GM23338 (cell line): ENCODE measurements at regions not wholly inside any gene's neighbourhood (a gene's known extent, or its start where the extent isn't known, plus 50 kb on each side); places are given as distances from the start of the nearest gene placed in this dataset.

Experiments used
- ATAC-seq: fragments of 200-7000 bp; cut with Tn5 transposase; 3 replicates; pipeline ENCODE4 v1.9.1; 2020
- DNase-seq: peaks from one replicate; pipeline ENCODE4 v3.0.0-alpha.2; 2015; ENCODE audit warnings: low spot score
- H2AFZ ChIP-seq: fragments of 200-600 bp; sonication (generic); 2 replicates; pipeline ENCODE4 v1.8.0; 2016; ENCODE audit warnings: antibody characterized with exemption, mild to moderate bottlenecking, moderate library complexity
- H3F3A ChIP-seq: fragments of 200-600 bp; sonication (generic); replicated peaks from 2 replicates; pipeline ENCODE4 v1.8.0; 2017; ENCODE audit warnings: antibody characterized with exemption, mixed run types, low read depth
- H3K27ac ChIP-seq: fragments of 200-600 bp; sonication (generic); 2 replicates; pipeline ENCODE4 v1.6.1; 2016; ENCODE audit warnings: low read depth
- H3K27me3 ChIP-seq: fragments of 200-600 bp; sonication (generic); 2 replicates; pipeline ENCODE4 v1.8.0; 2016; ENCODE audit warnings: mild to moderate bottlenecking, mixed run types, moderate library complexity; ENCODE audit not compliant: insufficient read depth
- H3K36me3 ChIP-seq: fragments of 200-600 bp; sonication (generic); 2 replicates; pipeline ENCODE4 v1.8.0; 2016; ENCODE audit warnings: mild to moderate bottlenecking; ENCODE audit not compliant: insufficient read depth
- H3K4me1 ChIP-seq: fragments of 200-600 bp; sonication (generic); 2 replicates; pipeline ENCODE4 v1.8.0; 2016; ENCODE audit warnings: mild to moderate bottlenecking, moderate library complexity; ENCODE audit not compliant: insufficient read depth
- H3K4me2 ChIP-seq: fragments of 200-600 bp; sonication (generic); 2 replicates; pipeline ENCODE4 v1.7.1; 2017; ENCODE audit warnings: mixed run types
- H3K4me3 ChIP-seq: fragments of 200-600 bp; sonication (generic); 2 replicates; pipeline ENCODE4 v1.6.1; 2016; ENCODE audit warnings: mixed run types
- H3K79me2 ChIP-seq: fragments of 200-600 bp; sonication (generic); replicated peaks from 2 replicates; pipeline ENCODE4 v1.8.0; 2017; ENCODE audit warnings: mild to moderate bottlenecking; ENCODE audit not compliant: insufficient read depth
- H3K9me2 ChIP-seq: fragments of 200-600 bp; sonication (generic); 2 replicates; pipeline ENCODE4 v1.8.0; 2017; ENCODE audit not compliant: insufficient read depth
- H4K20me1 ChIP-seq: fragments of 200-600 bp; sonication (generic); replicated peaks from 2 replicates; pipeline ENCODE4 v1.8.0; 2017; ENCODE audit warnings: mild to moderate bottlenecking; ENCODE audit not compliant: insufficient read depth
- H3K27ac Mint-ChIP-seq: 2 replicates; pipeline ENCODE4 v1.8.0; 2020; ENCODE audit warnings: inconsistent platforms, mild to moderate bottlenecking, moderate library complexity, mixed read lengths
- H3K27me3 Mint-ChIP-seq: 3 replicates; pipeline ENCODE4 v1.8.0; 2022; ENCODE audit warnings: low read depth, mild to moderate bottlenecking, moderate library complexity, mixed read lengths, inconsistent platforms; ENCODE audit not compliant: insufficient read depth, poor library complexity
- H3K36me3 Mint-ChIP-seq: 3 replicates; pipeline ENCODE4 v1.8.0; 2021; ENCODE audit warnings: low read depth, mild to moderate bottlenecking, inconsistent platforms, moderate library complexity, mixed read lengths
- H3K4me1 Mint-ChIP-seq: 3 replicates; pipeline ENCODE4 v1.8.0; 2020; ENCODE audit warnings: mild to moderate bottlenecking, inconsistent platforms, mixed read lengths
- H3K4me3 Mint-ChIP-seq: 3 replicates; pipeline ENCODE4 v1.8.0; 2021; ENCODE audit warnings: moderate library complexity, mild to moderate bottlenecking, inconsistent platforms, mixed read lengths
- H3K9me3 Mint-ChIP-seq: 3 replicates; pipeline ENCODE4 v1.8.0; 2020; ENCODE audit warnings: moderate library complexity, mild to moderate bottlenecking, inconsistent platforms, mixed read lengths
- ETS1 ChIP-seq: IDR thresholded peaks from 2 replicates; pipeline ENCODE4 v1.6.1; 2016; ENCODE audit warnings: antibody characterized with exemption
- EZH2 ChIP-seq: fragments of 200-600 bp; sonication (generic); IDR thresholded peaks from one replicate; pipeline ENCODE4 v1.8.0; 2017; ENCODE audit warnings: antibody characterized with exemption, mild to moderate bottlenecking, low read depth; ENCODE audit not compliant: unreplicated experiment
- EZH2phosphoT487 ChIP-seq: fragments of 200-600 bp; sonication (generic); IDR thresholded peaks from one replicate; pipeline ENCODE4 v1.8.1; 2018; ENCODE audit warnings: antibody characterized with exemption; ENCODE audit not compliant: unreplicated experiment
- JUNB ChIP-seq: IDR thresholded peaks from one replicate; pipeline ENCODE4 v1.6.1; 2016; ENCODE audit warnings: antibody characterized with exemption; ENCODE audit not compliant: unreplicated experiment
- POLR2AphosphoS5 ChIP-seq: IDR thresholded peaks from 2 replicates; pipeline ENCODE4 v1.6.1; 2016; ENCODE audit warnings: antibody characterized with exemption, low read depth
- ZNF462 ChIP-seq: fragments of 250-450 bp; sonication (Bioruptor Pico); IDR thresholded peaks from 2 replicates; pipeline ENCODE4 v1.5.0; 2020; ENCODE audit warnings: mild to moderate bottlenecking, moderate library complexity
- TF ChIP-seq, protein P1 (sequence below), 2 experiments: fragments of 200-600 bp in 1 of 2; sonication (generic) in 1 of 2; conservative IDR thresholded peaks; 2 replicates each; pipeline versions ENCODE4 v1.5.1 to v1.6.1; 2016 to 2017; ENCODE audit warnings: antibody characterized with exemption in 2 of 2, low read depth in 2 of 2, mild to moderate bottlenecking in 2 of 2, moderate library complexity in 1 of 2

DNA sequence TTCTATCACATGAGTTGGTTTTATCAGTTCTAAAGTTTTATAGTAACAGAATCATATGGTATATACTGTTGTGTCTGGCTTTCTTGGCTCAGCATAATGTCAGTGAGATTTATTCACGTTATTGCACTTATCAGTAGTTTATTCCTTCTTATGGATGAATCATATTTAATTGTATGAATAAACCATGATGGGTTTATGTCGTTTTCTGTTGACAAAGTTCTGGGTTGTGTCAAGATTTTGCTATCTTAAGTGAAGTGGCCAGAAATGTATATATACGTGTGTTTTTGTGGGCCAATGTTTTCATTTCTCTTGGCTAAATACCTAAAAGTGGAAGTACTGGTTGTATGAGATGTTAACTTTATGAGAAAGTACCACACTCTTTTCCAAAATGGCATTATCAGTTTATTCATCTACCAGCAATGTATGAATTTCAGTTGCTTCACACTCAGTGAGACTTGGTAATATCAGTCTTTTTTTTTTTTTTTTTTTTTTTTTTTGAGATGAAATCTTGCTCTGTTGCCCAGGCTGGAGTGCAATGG lies 112.4 kb upstream of the DCBLD2 start:
- no peak for DNase-seq

More for the DNA sequence above, 112.4 kb upstream of the DCBLD2 start:
- no peaks in the 10 kb centered on the region for H3K27me3 Mint-ChIP-seq
- H3K4me3 Mint-ChIP-seq: no peak overlapping the region
- H3K36me3 Mint-ChIP-seq: no peaks in the 10 kb centered on the region
- Histone ChIP-seq H3K4me1 (no peaks in the 10 kb centered on the region), H4K20me1 (no peaks in the 10 kb centered on the region), H3K36me3 (no peaks in the 10 kb centered on the region), H3F3A (no peaks in the 10 kb centered on the region), H3K4me3 (no peak overlapping the region), H3K79me2 (no peaks in the 10 kb centered on the region), H3K27ac (no peak overlapping the region), H2AFZ (no peak overlapping the region), H3K4me2 (no peak overlapping the region), H3K9me2 (no peaks in the 10 kb centered on the region), H3K27me3 (no peaks in the 10 kb centered on the region)
- ATAC-seq: no peak
- H3K4me1 Mint-ChIP-seq: no peaks in the 10 kb centered on the region
- H3K9me3 Mint-ChIP-seq: no peaks in the 10 kb centered on the region
- TF ChIP-seq, protein P1, sequence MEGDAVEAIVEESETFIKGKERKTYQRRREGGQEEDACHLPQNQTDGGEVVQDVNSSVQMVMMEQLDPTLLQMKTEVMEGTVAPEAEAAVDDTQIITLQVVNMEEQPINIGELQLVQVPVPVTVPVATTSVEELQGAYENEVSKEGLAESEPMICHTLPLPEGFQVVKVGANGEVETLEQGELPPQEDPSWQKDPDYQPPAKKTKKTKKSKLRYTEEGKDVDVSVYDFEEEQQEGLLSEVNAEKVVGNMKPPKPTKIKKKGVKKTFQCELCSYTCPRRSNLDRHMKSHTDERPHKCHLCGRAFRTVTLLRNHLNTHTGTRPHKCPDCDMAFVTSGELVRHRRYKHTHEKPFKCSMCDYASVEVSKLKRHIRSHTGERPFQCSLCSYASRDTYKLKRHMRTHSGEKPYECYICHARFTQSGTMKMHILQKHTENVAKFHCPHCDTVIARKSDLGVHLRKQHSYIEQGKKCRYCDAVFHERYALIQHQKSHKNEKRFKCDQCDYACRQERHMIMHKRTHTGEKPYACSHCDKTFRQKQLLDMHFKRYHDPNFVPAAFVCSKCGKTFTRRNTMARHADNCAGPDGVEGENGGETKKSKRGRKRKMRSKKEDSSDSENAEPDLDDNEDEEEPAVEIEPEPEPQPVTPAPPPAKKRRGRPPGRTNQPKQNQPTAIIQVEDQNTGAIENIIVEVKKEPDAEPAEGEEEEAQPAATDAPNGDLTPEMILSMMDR (conservative IDR thresholded peaks at IDR 0.05; ENCODE audit: low read depth in 2 of 2): no peak
- TF ChIP-seq EZH2: no peak
- TF ChIP-seq POLR2AphosphoS5: no peak
- no peak for TF ChIP-seq JUNB
- TF ChIP-seq ETS1: no peak
- TF ChIP-seq ZNF462 (CRISPR knock-in tag): no peak
- TF ChIP-seq EZH2phosphoT487: no peak
- no peak overlapping the region for H3K27ac Mint-ChIP-seq
